Esophagus muscularis mucosa (tissue), 4 donors: ENCODE measurements at regions not wholly inside any gene's neighbourhood (a gene's known extent, or its start where the extent isn't known, plus 50 kb on each side); places are given as distances from the start of the nearest gene placed in this dataset.

ENCODE experiments used
- CTCF ChIP-seq, 3 experiments: fragments of 200-600 bp in 2 of 3; fragments of 450-650 bp in 1 of 3; sonication (generic) in 2 of 3; IDR thresholded peaks; one replicate each; pipeline ENCODE4 v1.5.1; 2017 to 2019; ENCODE audit warnings: antibody characterized with exemption in 3 of 3, mild to moderate bottlenecking in 2 of 3, moderate library complexity in 1 of 3
- EP300 ChIP-seq: sonication (generic); formaldehyde crosslinking; IDR thresholded peaks from one replicate; pipeline ENCODE4 v1.6.1; 2017; ENCODE audit warnings: antibody characterized with exemption
- POLR2A ChIP-seq: fragments of 450-650 bp; IDR thresholded peaks from one replicate; pipeline ENCODE4 v1.6.1; 2017; ENCODE audit warnings: antibody characterized with exemption, moderate library complexity, mild to moderate bottlenecking, low read depth
- POLR2AphosphoS5 ChIP-seq, 2 donors: sonication (generic); formaldehyde crosslinking; IDR thresholded peaks; one replicate each; pipeline ENCODE4 v1.6.1; 2017; ENCODE audit warnings: antibody characterized with exemption in 2 of 2

- no peak for TF ChIP-seq CTCF (IDR thresholded peaks at IDR 0.05)
- no peak for TF ChIP-seq EP300
- TF ChIP-seq POLR2A, result no peak
- TF ChIP-seq POLR2AphosphoS5 (IDR thresholded peaks at IDR 0.05), result no peak
These were observed 175.1 kb upstream of the CDH10 start for GRCh38 chr5:24819841-24820240.
